ENCODE measurements at regions not wholly inside any gene's neighbourhood (a gene's known extent, or its start where the extent isn't known, plus 50 kb on each side); places are given as distances from the start of the nearest gene placed in this dataset.

DNA sequence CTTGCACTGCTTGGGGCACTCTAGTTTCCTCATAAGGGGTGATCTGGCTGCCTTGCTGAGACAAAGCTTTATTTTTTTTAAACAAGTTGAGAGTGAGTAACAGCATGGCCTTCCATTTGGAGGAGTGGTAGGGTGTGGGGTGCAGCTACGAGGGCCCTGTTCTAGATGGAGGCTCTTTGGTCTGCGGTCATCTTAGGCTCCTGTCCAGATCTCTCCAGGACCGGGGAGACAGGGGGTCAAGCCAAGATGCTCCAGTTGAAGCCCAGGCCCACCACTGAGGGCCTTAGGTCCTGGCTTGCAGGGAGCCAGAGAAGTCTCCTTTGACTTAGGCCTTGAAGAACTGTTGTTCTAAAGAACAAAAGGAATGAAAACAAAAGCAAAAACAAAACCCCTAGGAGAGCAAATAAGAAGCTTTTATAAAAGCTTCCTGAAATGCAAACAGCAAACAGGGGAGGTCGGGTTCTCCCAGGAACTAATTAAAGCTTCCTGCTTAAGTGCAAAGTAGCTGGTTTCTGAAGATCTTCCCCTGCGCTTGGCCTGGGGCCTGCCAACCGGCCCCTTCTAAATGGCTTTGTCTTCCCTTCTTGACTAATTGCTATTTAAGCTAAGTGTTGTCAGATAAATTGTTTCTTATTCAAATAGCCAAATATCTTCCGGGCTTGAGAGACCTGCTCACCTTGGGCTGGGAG, 259.2 kb downstream of the GLRX3 start:
- H2AK5ac ChIP-seq (ENCODE audit: low read depth, low read length), result no peak overlapping the region
- no peak overlapping the region for H2BK15ac ChIP-seq (ENCODE audit: low read depth, low read length)
- H2BK5ac ChIP-seq (ENCODE audit: low read depth, low read length, poor library complexity, severe bottlenecking), result no peak overlapping the region
- no peak overlapping the region for H2BK120ac ChIP-seq (ENCODE audit: low read depth, low read length)
- H3K36me3 ChIP-seq (ENCODE audit: control insufficient read depth, insufficient read depth, low read length), result no peaks in the 10 kb centered on the region
- 100% methylated on average over 1 of the region's 7 CpGs; no CpG with 5 or more reads in 1 of the 2 experiments for WGBS, 2 experiments (ENCODE audit: extremely low coverage in 2 of 2, insufficient read length in 1 of 2)
- no peak overlapping the region for H2AFZ ChIP-seq (replicated peaks; ENCODE audit: low read length, poor library complexity)
- H3K9ac ChIP-seq (ENCODE audit: low read depth, low read length), result no peak overlapping the region
- CTCF ChIA-PET, result no interaction called here
- intact Hi-C loops (cut with micrococcal nuclease) (no loop called here), in situ Hi-C loops (cut with MboI; ENCODE audit: low sequenced_read_pairs) (no loop called here), dilution Hi-C loops (cut with HindIII; ENCODE audit: low sequenced_read_pairs, unreplicated experiment) (no loop called here)
- no peak overlapping the region for H4K8ac ChIP-seq (ENCODE audit: low read depth in 2 of 2, low read length in 2 of 2)
- H3K79me1 ChIP-seq (ENCODE audit: low read depth in 1 of 2, low read length in 2 of 2), result no peaks in the 10 kb centered on the region
- H4K91ac ChIP-seq (ENCODE audit: insufficient read depth, low read depth, low read length), result no peak overlapping the region
- ATAC-seq (ENCODE audit: low read depth), result no peak
- H3K18ac ChIP-seq (ENCODE audit: low read depth, low read length), result no peak overlapping the region
- no peaks in the 10 kb centered on the region for H3K4me1 ChIP-seq (ENCODE audit: control insufficient read depth, insufficient read depth, low read length)
- H4K5ac ChIP-seq (ENCODE audit: low read depth, low read length), result no peak overlapping the region
- H3K4ac ChIP-seq (ENCODE audit: low read depth, low read length), result no peak overlapping the region
- H3K27me3 ChIP-seq (ENCODE audit: control insufficient read depth, insufficient read depth, low read length), result no peaks in the 10 kb centered on the region
- no peak overlapping the region for H3K4me2 ChIP-seq (ENCODE audit: low read depth, low read length)
- H3K14ac ChIP-seq (replicated peaks; ENCODE audit: low read depth, low read length), result no peak overlapping the region
- no peak overlapping the region for H2BK20ac ChIP-seq (ENCODE audit: low read depth, low read length)
- H3K9me1 ChIP-seq (ENCODE audit: insufficient read depth, low read length), result no peaks in the 10 kb centered on the region
- no peak overlapping the region for H3K23ac ChIP-seq (ENCODE audit: low read depth, low read length)
- POLR2A ChIA-PET (ENCODE audit: unreplicated experiment), result no interaction called here
- TF ChIP-seq FOS (IDR thresholded peaks at IDR 0.05; ENCODE audit: low read depth, low read length), result no peak
- no peak for TF ChIP-seq MAZ (IDR thresholded peaks at IDR 0.05; ENCODE audit: borderline replicate concordance, low read depth, low read length)
- no peak for TF ChIP-seq BHLHE40 (IDR thresholded peaks at IDR 0.05; ENCODE audit: low read depth, low read length)
- TF ChIP-seq CHD1 (IDR thresholded peaks at IDR 0.05; ENCODE audit: low read depth, low read length), result no peak
- no peak for TF ChIP-seq MAFK (IDR thresholded peaks at IDR 0.05; ENCODE audit: low read depth, low read length)
- TF ChIP-seq RAD21 (IDR thresholded peaks at IDR 0.05; ENCODE audit: low read length), result no peak
- TF ChIP-seq RFX5 (IDR thresholded peaks at IDR 0.05; ENCODE audit: low read depth, low read length), result no peak
- TF ChIP-seq SMC3 (IDR thresholded peaks at IDR 0.05; ENCODE audit: low read depth, low read length), result no peak
- TF ChIP-seq, protein P1, sequence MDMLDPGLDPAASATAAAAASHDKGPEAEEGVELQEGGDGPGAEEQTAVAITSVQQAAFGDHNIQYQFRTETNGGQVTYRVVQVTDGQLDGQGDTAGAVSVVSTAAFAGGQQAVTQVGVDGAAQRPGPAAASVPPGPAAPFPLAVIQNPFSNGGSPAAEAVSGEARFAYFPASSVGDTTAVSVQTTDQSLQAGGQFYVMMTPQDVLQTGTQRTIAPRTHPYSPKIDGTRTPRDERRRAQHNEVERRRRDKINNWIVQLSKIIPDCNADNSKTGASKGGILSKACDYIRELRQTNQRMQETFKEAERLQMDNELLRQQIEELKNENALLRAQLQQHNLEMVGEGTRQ (IDR thresholded peaks at IDR 0.05; ENCODE audit: low read depth, low read length), result no peak
- no peak for TF ChIP-seq POLR2A (IDR thresholded peaks at IDR 0.05; ENCODE audit: low read depth, low read length)
- TF ChIP-seq, protein P2, sequence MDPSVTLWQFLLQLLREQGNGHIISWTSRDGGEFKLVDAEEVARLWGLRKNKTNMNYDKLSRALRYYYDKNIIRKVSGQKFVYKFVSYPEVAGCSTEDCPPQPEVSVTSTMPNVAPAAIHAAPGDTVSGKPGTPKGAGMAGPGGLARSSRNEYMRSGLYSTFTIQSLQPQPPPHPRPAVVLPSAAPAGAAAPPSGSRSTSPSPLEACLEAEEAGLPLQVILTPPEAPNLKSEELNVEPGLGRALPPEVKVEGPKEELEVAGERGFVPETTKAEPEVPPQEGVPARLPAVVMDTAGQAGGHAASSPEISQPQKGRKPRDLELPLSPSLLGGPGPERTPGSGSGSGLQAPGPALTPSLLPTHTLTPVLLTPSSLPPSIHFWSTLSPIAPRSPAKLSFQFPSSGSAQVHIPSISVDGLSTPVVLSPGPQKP (IDR thresholded peaks at IDR 0.05; ENCODE audit: borderline replicate concordance, low read depth, low read length), result no peak
- TF ChIP-seq MXI1 (IDR thresholded peaks at IDR 0.05; ENCODE audit: borderline replicate concordance, low read depth, low read length), result no peak
- no peak for TF ChIP-seq RCOR1 (IDR thresholded peaks at IDR 0.05; ENCODE audit: insufficient replicate concordance, low read length)
- TF ChIP-seq CEBPB (IDR thresholded peaks at IDR 0.05; ENCODE audit: low read depth, low read length), result no peak
- no peak for TF ChIP-seq NFE2L2 (IDR thresholded peaks at IDR 0.05; ENCODE audit: low read depth, low read length)
- no TSS peak for BruUV-seq (replicated peaks)
- no peak overlapping the region for H3K4me3 ChIP-seq (ENCODE audit: insufficient read depth, low read depth, low read length)
- no peaks in the 10 kb centered on the region for H4K20me1 ChIP-seq (ENCODE audit: insufficient read depth, low read length)
- DNase-seq, result no peak
- H3K9me3 ChIP-seq (ENCODE audit: control insufficient read depth, insufficient read depth, low read length), result peaks cover 41% of the 10 kb centered on the region
- no peak overlapping the region for H3K56ac ChIP-seq (ENCODE audit: extremely low read depth, insufficient read depth, low read length)
- H2AK9ac ChIP-seq (replicated peaks; ENCODE audit: low read depth, low read length, poor library complexity), result no peak overlapping the region
- H3K27ac ChIP-seq (ENCODE audit: insufficient read depth, low read length), result no peak overlapping the region
